H1 (cell line): ENCODE measurements at regions not wholly inside any gene's neighbourhood (a gene's known extent, or its start where the extent isn't known, plus 50 kb on each side); places are given as distances from the start of the nearest gene placed in this dataset.

Experiments
- CTCF ChIA-PET: fragments of 300-600 bp; sonication (Branson Sonifier 250); formaldehyde crosslinking; loops from one replicate; lab custom pipeline; 2021; ENCODE audit not compliant: partially characterized antibody; lab: Charles Lee
- POLR2A ChIA-PET: fragments of 300-600 bp; sonication (Branson Sonifier 250); formaldehyde crosslinking; loops from one replicate; lab custom pipeline; 2021; ENCODE audit warnings: inconsistent platforms; ENCODE audit not compliant: partially characterized antibody; lab: Charles Lee
- DNase-seq, 2 experiments: peaks; one replicate each; pipeline versions ENCODE4 v3.0.0 to v3.0.0-alpha.2; 2010 to 2022; ENCODE audit warnings: low spot score in 2 of 2, low read depth in 1 of 2, mixed read lengths in 1 of 2
- FAIRE-seq: peaks from 2 replicates; lab custom pipeline; 2011; peaks lifted over from hg19 to GRCh38; lab: Jason Lieb, UNC
- H2AFZ ChIP-seq: 2 replicates; pipeline ENCODE4 v1.8.1; 2012; ENCODE audit warnings: low read length, inconsistent platforms
- H2AK5ac ChIP-seq: 2 replicates; pipeline ENCODE4 v1.6.1; 2013; ENCODE audit warnings: low read depth, low read length
- H2BK120ac ChIP-seq: replicated peaks from 2 replicates; pipeline ENCODE3; 2013; ENCODE audit warnings: low read depth, low read length, inconsistent platforms
- H2BK12ac ChIP-seq: 2 replicates; pipeline ENCODE4 v1.6.1; 2013; ENCODE audit warnings: low read depth, low read length
- H2BK15ac ChIP-seq: 2 replicates; pipeline ENCODE4 v1.6.1; 2013; ENCODE audit warnings: low read length
- H2BK20ac ChIP-seq: 2 replicates; pipeline ENCODE4 v1.6.1; 2013; ENCODE audit warnings: low read length
- H2BK5ac ChIP-seq: 2 replicates; pipeline ENCODE4 v1.6.1; 2013; ENCODE audit warnings: low read depth, low read length
- H3K14ac ChIP-seq: 2 replicates; pipeline ENCODE4 v1.6.1; 2013; ENCODE audit warnings: inconsistent platforms; ENCODE audit not compliant: insufficient read length
- H3K18ac ChIP-seq: 2 replicates; pipeline ENCODE4 v1.6.1; 2013; ENCODE audit warnings: low read length; ENCODE audit errors: extremely low read depth
- H3K23ac ChIP-seq: 2 replicates; pipeline ENCODE4 v1.6.1; 2013; ENCODE audit warnings: inconsistent platforms; ENCODE audit not compliant: insufficient read length
- H3K23me2 ChIP-seq: 2 replicates; pipeline ENCODE4 v1.6.1; 2013; ENCODE audit warnings: low read depth, low read length
- H3K27ac ChIP-seq: 2 replicates; pipeline ENCODE4 v1.6.1; 2011; ENCODE audit warnings: low read depth, low read length, inconsistent platforms
- H3K27me3 ChIP-seq, 4 experiments: replicated peaks in 1 of 4; 1 replicate in 1 of 4; 2 replicates in 3 of 4; pipeline versions ENCODE4 v1.6.1 to v1.8.1; 2011 to 2013; ENCODE audit warnings: low read length in 3 of 4, mild to moderate bottlenecking in 3 of 4, inconsistent platforms in 2 of 4, mixed read lengths in 2 of 4, moderate library complexity in 1 of 4; ENCODE audit not compliant: control insufficient read depth in 3 of 4, insufficient read depth in 3 of 4; ENCODE audit errors: extremely low read depth in 1 of 4
- H3K36me3 ChIP-seq, 4 experiments: 2 replicates each; pipeline versions ENCODE4 v1.6.1 to v1.8.1; 2011 to 2013; ENCODE audit warnings: mild to moderate bottlenecking in 4 of 4, low read length in 3 of 4, moderate library complexity in 2 of 4, control low read depth in 1 of 4, inconsistent platforms in 1 of 4; ENCODE audit not compliant: insufficient read depth in 4 of 4, control insufficient read depth in 2 of 4
- H3K4ac ChIP-seq: replicated peaks from 2 replicates; pipeline ENCODE3; 2013; ENCODE audit warnings: low read length, low read depth, mixed read lengths, inconsistent platforms; ENCODE audit not compliant: insufficient read length
- H3K4me1 ChIP-seq, 4 experiments: replicated peaks in 1 of 4; 1 replicate in 1 of 4; 2 replicates in 3 of 4; pipeline versions ENCODE4 v1.6.1 to v1.8.1; 2011 to 2013; ENCODE audit warnings: low read length in 3 of 4, inconsistent platforms in 2 of 4, mixed read lengths in 1 of 4; ENCODE audit not compliant: insufficient read depth in 4 of 4, control insufficient read depth in 3 of 4
- H3K4me2 ChIP-seq, 2 experiments: 2 replicates each; pipeline versions ENCODE4 v1.6.1 to v1.8.1; 2011 to 2013; ENCODE audit warnings: low read depth in 2 of 2, low read length in 2 of 2, control low read depth in 1 of 2, inconsistent platforms in 1 of 2, mild to moderate bottlenecking in 1 of 2; ENCODE audit not compliant: insufficient read depth in 1 of 2
- H3K4me3 ChIP-seq, 4 experiments: fragments of 200-600, 300-600 bp in 1 of 4; sonication (generic), shearing (Covaris generic), sonication (Bioruptor Twin) in 1 of 4; 2 replicates each; pipeline versions ENCODE4 v1.5.1 to v1.8.1; 2011 to 2016; ENCODE audit warnings: low read length in 4 of 4, low read depth in 3 of 4, control low read depth in 2 of 4, inconsistent platforms in 2 of 4, mild to moderate bottlenecking in 2 of 4, mixed read lengths in 1 of 4, moderate library complexity in 1 of 4; ENCODE audit not compliant: insufficient read depth in 2 of 4; ENCODE audit errors: extremely low read depth in 1 of 4
- H3K56ac ChIP-seq: replicated peaks from 2 replicates; pipeline ENCODE3; 2013; ENCODE audit warnings: low read depth, mild to moderate bottlenecking, mixed read lengths, low read length, inconsistent platforms; ENCODE audit not compliant: insufficient read length
- H3K79me1 ChIP-seq: 2 replicates; pipeline ENCODE4 v1.6.1; 2013; ENCODE audit warnings: low read depth, low read length, control low read depth
- H3K79me2 ChIP-seq, 2 experiments: 2 replicates each; pipeline versions ENCODE4 v1.6.1 to v1.8.1; 2012 to 2013; ENCODE audit warnings: low read length in 2 of 2, mild to moderate bottlenecking in 2 of 2, inconsistent platforms in 1 of 2; ENCODE audit not compliant: insufficient read depth in 2 of 2, control insufficient read depth in 1 of 2
- H3K9ac ChIP-seq, 4 experiments: replicated peaks in 1 of 4; 1 replicate in 1 of 4; 2 replicates in 3 of 4; pipeline versions ENCODE4 v1.6.1 to v1.8.1; 2011 to 2013; ENCODE audit warnings: low read depth in 3 of 4, low read length in 3 of 4, control low read depth in 2 of 4, mild to moderate bottlenecking in 2 of 4, moderate library complexity in 2 of 4, inconsistent platforms in 1 of 4; ENCODE audit errors: extremely low read depth in 1 of 4
- H3K9me3 ChIP-seq, 2 experiments: 2 replicates each; pipeline versions ENCODE4 v1.6.1 to v1.8.1; 2012 to 2013; ENCODE audit warnings: mild to moderate bottlenecking in 2 of 2, moderate library complexity in 2 of 2, control low read depth in 1 of 2, inconsistent platforms in 1 of 2, low read depth in 1 of 2, low read length in 1 of 2, mixed read lengths in 1 of 2; ENCODE audit not compliant: insufficient read depth in 2 of 2
- H4K20me1 ChIP-seq, 2 experiments: replicated peaks in 1 of 2; 2 replicates each; pipeline versions ENCODE3 to v1.8.1; 2011 to 2013; ENCODE audit warnings: inconsistent platforms in 2 of 2, low read length in 2 of 2, mild to moderate bottlenecking in 1 of 2; ENCODE audit not compliant: insufficient read depth in 2 of 2, control insufficient read depth in 1 of 2
- H4K5ac ChIP-seq: 2 replicates; pipeline ENCODE4 v1.6.1; 2013; ENCODE audit warnings: low read length, low read depth, mixed read lengths, inconsistent platforms; ENCODE audit not compliant: insufficient read length
- H4K8ac ChIP-seq: 2 replicates; pipeline ENCODE4 v1.8.0; 2013; ENCODE audit warnings: mild to moderate bottlenecking, moderate library complexity, low read length, inconsistent platforms; ENCODE audit not compliant: insufficient read depth; ENCODE audit errors: extremely low read depth
- H4K91ac ChIP-seq: replicated peaks from 2 replicates; pipeline ENCODE3; 2013; ENCODE audit warnings: low read length, mixed read lengths, inconsistent platforms; ENCODE audit not compliant: insufficient read length
- BACH1 ChIP-seq: IDR thresholded peaks from 2 replicates; pipeline ENCODE4 v1.6.1; 2012; ENCODE audit warnings: low read length, improper control_type of control experiment
- BRCA1 ChIP-seq: IDR thresholded peaks from 2 replicates; pipeline ENCODE4 v1.6.1; 2012; ENCODE audit warnings: low read depth, low read length, improper control_type of control experiment
- CHD1 ChIP-seq: IDR thresholded peaks from 2 replicates; pipeline ENCODE4 v1.6.1; 2012; ENCODE audit warnings: low read depth, low read length, improper control_type of control experiment
- EP300 ChIP-seq, 2 experiments: IDR thresholded peaks; 1 replicate in 1 of 2; 2 replicates in 1 of 2; pipeline ENCODE4 v1.6.1; 2011 to 2012; ENCODE audit warnings: low read depth in 2 of 2, low read length in 2 of 2, mild to moderate bottlenecking in 2 of 2, borderline replicate concordance in 1 of 2, inconsistent platforms in 1 of 2, moderate library complexity in 1 of 2
- EZH2 ChIP-seq: fragments of 200-600 bp; sonication (generic); IDR thresholded peaks from 2 replicates; pipeline ENCODE4 v1.7.1; 2012; ENCODE audit warnings: low read depth, mild to moderate bottlenecking, moderate library complexity, low read length, inconsistent platforms; ENCODE audit not compliant: severe bottlenecking
- HDAC2 ChIP-seq, 2 experiments: fragments of 300-600 bp in 1 of 2; sonication (generic) in 1 of 2; IDR thresholded peaks; 2 replicates each; pipeline ENCODE4 v1.6.1; 2011 to 2012; ENCODE audit warnings: low read depth in 2 of 2, low read length in 2 of 2, mild to moderate bottlenecking in 2 of 2, moderate library complexity in 2 of 2, borderline replicate concordance in 1 of 2, inconsistent platforms in 1 of 2
- RBBP5 ChIP-seq: IDR thresholded peaks from 2 replicates; pipeline ENCODE4 v1.7.1; 2012; ENCODE audit warnings: low read depth, mild to moderate bottlenecking, inconsistent platforms, low read length, moderate library complexity, borderline replicate concordance
- SP1 ChIP-seq: IDR thresholded peaks from 2 replicates; pipeline ENCODE4 v1.6.1; 2011; ENCODE audit warnings: low read depth, low read length
- TAF1 ChIP-seq: IDR thresholded peaks from 2 replicates; pipeline ENCODE4 v1.6.1; 2011; ENCODE audit warnings: mild to moderate bottlenecking, low read depth, low read length
- TCF12 ChIP-seq: IDR thresholded peaks from 2 replicates; pipeline ENCODE4 v1.6.1; 2011; ENCODE audit warnings: low read depth, mild to moderate bottlenecking, low read length
- WGBS, 2 experiments: shearing (Covaris generic) in 1 of 2; methylation state at CpG; one replicate each; pipeline versions ENCODE4 v1.1.6 to v1.1.7; 2013 to 2015; ENCODE audit warnings: low lambda C conversion rate in 2 of 2, mixed read lengths in 2 of 2, inconsistent platforms in 1 of 2, low coverage in 1 of 2, missing lambda C conversion rate in 1 of 2; ENCODE audit not compliant: insufficient replicate concordance in 2 of 2, insufficient coverage in 1 of 2, insufficient read length in 1 of 2; ENCODE audit errors: extremely low coverage in 1 of 2, missing lambda C conversion rate in 1 of 2; 5-methylcytosine and 5-hydroxymethylcytosine counted together
- TF ChIP-seq, protein P1 (sequence below): IDR thresholded peaks from 2 replicates; pipeline ENCODE4 v1.6.1; 2012; ENCODE audit warnings: inconsistent platforms

DNA sequence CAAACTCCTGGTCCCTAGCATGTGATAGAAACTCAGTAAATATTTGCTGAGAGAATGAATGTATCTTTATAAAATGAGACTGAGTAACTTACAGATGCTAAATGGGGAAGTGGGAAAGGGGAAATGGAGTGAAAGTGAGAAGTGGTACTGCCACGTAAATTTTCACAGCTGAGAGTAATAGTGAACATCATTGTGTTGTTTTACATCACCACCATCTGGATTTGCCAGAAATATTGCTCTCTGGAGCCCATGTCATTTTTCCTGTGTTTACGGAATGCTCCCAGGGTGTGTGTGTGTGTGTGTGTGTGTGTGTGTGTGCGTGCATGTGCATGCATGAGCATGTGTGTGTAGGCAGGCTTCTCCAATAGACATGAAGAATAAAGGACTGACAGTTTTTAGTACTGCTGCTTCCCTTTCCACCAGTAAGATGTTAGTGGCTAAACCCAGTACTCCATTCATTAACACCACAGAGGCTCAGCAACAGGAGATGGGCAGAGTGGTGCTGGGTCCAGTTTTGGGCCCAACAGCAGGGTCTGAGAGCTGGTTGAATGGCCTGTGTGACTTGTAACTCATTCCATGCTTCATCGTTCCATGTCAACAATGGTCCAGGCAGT lies 57.3 kb downstream of the DIPK2A start:
- CTCF ChIA-PET: no interaction called here
- peaks cover 0 to 2% of the 10 kb centered on the region in 2 experiments; a peak in 2 of 4 replicates for H3K9me3 ChIP-seq
- peaks cover 0 to 2% (median 0%) of the 10 kb centered on the region in 4 experiments; a peak in 1 of 7 replicates for H3K4me1 ChIP-seq
- no peak overlapping the region for H4K91ac ChIP-seq
- H3K4ac ChIP-seq: no peak overlapping the region
- H3K56ac ChIP-seq: no peak overlapping the region
- no peak overlapping the region for H2BK5ac ChIP-seq
- DNase-seq: no peak
- no peak overlapping the region for H2BK20ac ChIP-seq
- H3K79me1 ChIP-seq: no peaks in the 10 kb centered on the region
- 88% methylated on average over 4 of the region's 4 CpGs; no CpG with 5 or more reads in 1 of the 2 experiments for WGBS, 2 experiments
- POLR2A ChIA-PET: no interaction called here
- no peak overlapping the region for H3K14ac ChIP-seq
- H3K27ac ChIP-seq: no peak overlapping the region
- TF ChIP-seq BACH1 (no peak), TAF1 (no peak), EP300 (IDR thresholded peaks at IDR 0.05; ENCODE audit: borderline replicate concordance in 1 of 2, low read depth in 2 of 2, low read length in 2 of 2) (no peak), SP1 (no peak), BRCA1 (no peak), HDAC2 (IDR thresholded peaks at IDR 0.05; ENCODE audit: borderline replicate concordance in 1 of 2, low read depth in 2 of 2, low read length in 2 of 2) (no peak), RBBP5 (no peak), EZH2 (no peak), CHD1 (no peak), TCF12 (no peak)
- TF ChIP-seq, protein P1, sequence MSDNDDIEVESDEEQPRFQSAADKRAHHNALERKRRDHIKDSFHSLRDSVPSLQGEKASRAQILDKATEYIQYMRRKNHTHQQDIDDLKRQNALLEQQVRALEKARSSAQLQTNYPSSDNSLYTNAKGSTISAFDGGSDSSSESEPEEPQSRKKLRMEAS: no peak
- TF ChIP-seq, all 59 proteins: peak for 0
- Histone ChIP-seq H2BK120ac (no peak overlapping the region), H4K5ac (no peak overlapping the region), H4K20me1 (no peaks in the 10 kb centered on the region), H4K8ac (no peak overlapping the region), H2AFZ (no peak overlapping the region), H3K23ac (no peak overlapping the region), H3K4me3 (no peak overlapping the region), H3K27me3 (no peaks in the 10 kb centered on the region), H2BK12ac (no peak overlapping the region), H2BK15ac (no peak overlapping the region), H3K18ac (no peak overlapping the region), H3K4me2 (no peak overlapping the region), H2AK5ac (no peak overlapping the region), H3K36me3 (no peaks in the 10 kb centered on the region), H3K79me2 (no peaks in the 10 kb centered on the region), H3K9ac (no peak overlapping the region), H3K23me2 (no peaks in the 10 kb centered on the region)
- no peak for FAIRE-seq
